ENCODE measurements at regions not wholly inside any gene's neighbourhood (a gene's known extent, or its start where the extent isn't known, plus 50 kb on each side); places are given as distances from the start of the nearest gene placed in this dataset.

DNA sequence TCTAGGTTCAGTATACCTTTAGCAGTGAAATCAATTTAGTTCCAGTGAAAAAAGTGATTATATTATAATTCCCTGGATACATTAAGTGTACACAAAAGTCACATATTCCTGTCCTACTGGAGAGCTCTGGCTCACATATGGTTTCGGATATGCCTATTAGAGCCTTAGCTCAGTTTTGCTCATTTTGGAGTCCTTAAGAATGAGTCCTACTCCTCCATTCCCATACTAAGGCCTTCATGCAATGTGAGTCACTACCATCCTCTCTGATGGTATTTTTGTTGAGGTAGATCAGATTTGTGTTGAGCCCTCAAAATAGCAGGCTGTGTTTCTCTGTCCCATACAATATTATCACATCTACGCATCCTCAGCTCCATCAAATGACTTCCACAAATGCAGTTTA is 294.2 kb upstream of the COL8A1 start:
- ATAC-seq: no peak
- TF ChIP-seq ZNF70 (CRISPR knock-in tag; IDR thresholded peaks at IDR 0.05): no peak
- TF ChIP-seq ZFP30 (CRISPR knock-in tag; IDR thresholded peaks at IDR 0.05): no peak
- TF ChIP-seq BACH2 (CRISPR knock-in tag; IDR thresholded peaks at IDR 0.05; ENCODE audit: borderline replicate concordance): no peak
- no peak for TF ChIP-seq ARNTL (CRISPR knock-in tag; IDR thresholded peaks at IDR 0.05; ENCODE audit: borderline replicate concordance, low read depth)
- no peak for TF ChIP-seq PPARA (CRISPR knock-in tag; IDR thresholded peaks at IDR 0.05; ENCODE audit: borderline replicate concordance)
- TF ChIP-seq, protein P1, sequence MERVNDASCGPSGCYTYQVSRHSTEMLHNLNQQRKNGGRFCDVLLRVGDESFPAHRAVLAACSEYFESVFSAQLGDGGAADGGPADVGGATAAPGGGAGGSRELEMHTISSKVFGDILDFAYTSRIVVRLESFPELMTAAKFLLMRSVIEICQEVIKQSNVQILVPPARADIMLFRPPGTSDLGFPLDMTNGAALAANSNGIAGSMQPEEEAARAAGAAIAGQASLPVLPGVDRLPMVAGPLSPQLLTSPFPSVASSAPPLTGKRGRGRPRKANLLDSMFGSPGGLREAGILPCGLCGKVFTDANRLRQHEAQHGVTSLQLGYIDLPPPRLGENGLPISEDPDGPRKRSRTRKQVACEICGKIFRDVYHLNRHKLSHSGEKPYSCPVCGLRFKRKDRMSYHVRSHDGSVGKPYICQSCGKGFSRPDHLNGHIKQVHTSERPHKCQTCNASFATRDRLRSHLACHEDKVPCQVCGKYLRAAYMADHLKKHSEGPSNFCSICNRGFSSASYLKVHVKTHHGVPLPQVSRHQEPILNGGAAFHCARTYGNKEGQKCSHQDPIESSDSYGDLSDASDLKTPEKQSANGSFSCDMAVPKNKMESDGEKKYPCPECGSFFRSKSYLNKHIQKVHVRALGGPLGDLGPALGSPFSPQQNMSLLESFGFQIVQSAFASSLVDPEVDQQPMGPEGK (CRISPR knock-in tag; IDR thresholded peaks at IDR 0.05; ENCODE audit: borderline replicate concordance): no peak
- TF ChIP-seq ESRRG (CRISPR knock-in tag; IDR thresholded peaks at IDR 0.05): no peak
- no peak for TF ChIP-seq SNAI2 (CRISPR knock-in tag; IDR thresholded peaks at IDR 0.05)
- TF ChIP-seq, protein P2, sequence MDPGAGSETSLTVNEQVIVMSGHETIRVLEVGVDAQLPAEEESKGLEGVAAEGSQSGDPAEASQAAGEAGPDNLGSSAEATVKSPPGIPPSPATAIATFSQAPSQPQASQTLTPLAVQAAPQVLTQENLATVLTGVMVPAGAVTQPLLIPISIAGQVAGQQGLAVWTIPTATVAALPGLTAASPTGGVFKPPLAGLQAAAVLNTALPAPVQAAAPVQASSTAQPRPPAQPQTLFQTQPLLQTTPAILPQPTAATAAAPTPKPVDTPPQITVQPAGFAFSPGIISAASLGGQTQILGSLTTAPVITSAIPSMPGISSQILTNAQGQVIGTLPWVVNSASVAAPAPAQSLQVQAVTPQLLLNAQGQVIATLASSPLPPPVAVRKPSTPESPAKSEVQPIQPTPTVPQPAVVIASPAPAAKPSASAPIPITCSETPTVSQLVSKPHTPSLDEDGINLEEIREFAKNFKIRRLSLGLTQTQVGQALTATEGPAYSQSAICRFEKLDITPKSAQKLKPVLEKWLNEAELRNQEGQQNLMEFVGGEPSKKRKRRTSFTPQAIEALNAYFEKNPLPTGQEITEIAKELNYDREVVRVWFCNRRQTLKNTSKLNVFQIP (CRISPR knock-in tag; IDR thresholded peaks at IDR 0.05; ENCODE audit: borderline replicate concordance, low read depth): no peak
- TF ChIP-seq ZNF8 (CRISPR knock-in tag; IDR thresholded peaks at IDR 0.05): no peak
- no peak for TF ChIP-seq OSR1 (CRISPR knock-in tag; IDR thresholded peaks at IDR 0.05)
- TF ChIP-seq, protein P3, sequence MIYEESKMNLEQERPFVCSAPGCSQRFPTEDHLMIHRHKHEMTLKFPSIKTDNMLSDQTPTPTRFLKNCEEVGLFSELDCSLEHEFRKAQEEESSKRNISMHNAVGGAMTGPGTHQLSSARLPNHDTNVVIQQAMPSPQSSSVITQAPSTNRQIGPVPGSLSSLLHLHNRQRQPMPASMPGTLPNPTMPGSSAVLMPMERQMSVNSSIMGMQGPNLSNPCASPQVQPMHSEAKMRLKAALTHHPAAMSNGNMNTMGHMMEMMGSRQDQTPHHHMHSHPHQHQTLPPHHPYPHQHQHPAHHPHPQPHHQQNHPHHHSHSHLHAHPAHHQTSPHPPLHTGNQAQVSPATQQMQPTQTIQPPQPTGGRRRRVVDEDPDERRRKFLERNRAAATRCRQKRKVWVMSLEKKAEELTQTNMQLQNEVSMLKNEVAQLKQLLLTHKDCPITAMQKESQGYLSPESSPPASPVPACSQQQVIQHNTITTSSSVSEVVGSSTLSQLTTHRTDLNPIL (CRISPR knock-in tag; IDR thresholded peaks at IDR 0.05; ENCODE audit: low read depth): no peak
- TF ChIP-seq TCF4 (CRISPR knock-in tag; IDR thresholded peaks at IDR 0.05; ENCODE audit: borderline replicate concordance): no peak
- no peak for TF ChIP-seq TOX (CRISPR knock-in tag; IDR thresholded peaks at IDR 0.05; ENCODE audit: borderline replicate concordance)
- TF ChIP-seq CSDC2 (CRISPR knock-in tag; IDR thresholded peaks at IDR 0.05): no peak
- TF ChIP-seq, protein P4, sequence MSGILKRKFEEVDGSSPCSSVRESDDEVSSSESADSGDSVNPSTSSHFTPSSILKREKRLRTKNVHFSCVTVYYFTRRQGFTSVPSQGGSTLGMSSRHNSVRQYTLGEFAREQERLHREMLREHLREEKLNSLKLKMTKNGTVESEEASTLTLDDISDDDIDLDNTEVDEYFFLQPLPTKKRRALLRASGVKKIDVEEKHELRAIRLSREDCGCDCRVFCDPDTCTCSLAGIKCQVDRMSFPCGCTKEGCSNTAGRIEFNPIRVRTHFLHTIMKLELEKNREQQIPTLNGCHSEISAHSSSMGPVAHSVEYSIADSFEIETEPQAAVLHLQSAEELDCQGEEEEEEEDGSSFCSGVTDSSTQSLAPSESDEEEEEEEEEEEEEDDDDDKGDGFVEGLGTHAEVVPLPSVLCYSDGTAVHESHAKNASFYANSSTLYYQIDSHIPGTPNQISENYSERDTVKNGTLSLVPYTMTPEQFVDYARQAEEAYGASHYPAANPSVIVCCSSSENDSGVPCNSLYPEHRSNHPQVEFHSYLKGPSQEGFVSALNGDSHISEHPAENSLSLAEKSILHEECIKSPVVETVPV (CRISPR knock-in tag; IDR thresholded peaks at IDR 0.05): no peak
- TF ChIP-seq ZFP3 (CRISPR knock-in tag; IDR thresholded peaks at IDR 0.05): no peak

DNA sequence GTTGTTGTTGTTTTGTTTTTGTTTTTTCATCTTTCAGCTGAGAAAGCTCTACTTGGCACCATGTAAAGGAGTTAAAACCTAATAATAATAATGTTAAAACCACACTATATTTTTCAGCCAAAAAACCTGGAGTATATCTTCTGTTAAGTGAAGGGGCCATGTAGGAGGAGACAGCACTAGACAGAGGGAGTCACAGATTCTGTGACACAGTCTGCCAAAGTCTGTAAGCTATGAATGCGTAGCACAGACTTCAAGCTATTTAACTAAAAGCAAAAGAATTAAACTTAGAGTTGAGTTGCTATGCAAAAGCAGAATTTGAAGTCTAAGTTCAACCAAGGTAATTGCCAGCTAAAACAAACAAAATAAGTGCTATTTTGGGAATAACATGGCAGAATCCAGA is 296.0 kb upstream of the COL8A1 start:
- ATAC-seq: no peak
- TF ChIP-seq GLIS3 (CRISPR knock-in tag; IDR thresholded peaks at IDR 0.05): no peak
- TF ChIP-seq TCF4 (CRISPR knock-in tag; IDR thresholded peaks at IDR 0.05; ENCODE audit: borderline replicate concordance): no peak
- no peak for TF ChIP-seq PPARA (CRISPR knock-in tag; IDR thresholded peaks at IDR 0.05; ENCODE audit: borderline replicate concordance)
- TF ChIP-seq, protein P1 (CRISPR knock-in tag; IDR thresholded peaks at IDR 0.05; ENCODE audit: borderline replicate concordance): no peak
- TF ChIP-seq ZFP30 (CRISPR knock-in tag; IDR thresholded peaks at IDR 0.05): no peak
- no peak for TF ChIP-seq ISL1 (CRISPR knock-in tag; IDR thresholded peaks at IDR 0.05)
- TF ChIP-seq ZNF565 (CRISPR knock-in tag; conservative IDR thresholded peaks at IDR 0.05; ENCODE audit: low read depth): no peak
- no peak for TF ChIP-seq ESRRG (CRISPR knock-in tag; IDR thresholded peaks at IDR 0.05)
- TF ChIP-seq, protein P2 (CRISPR knock-in tag; IDR thresholded peaks at IDR 0.05; ENCODE audit: borderline replicate concordance, low read depth): no peak
- no peak for TF ChIP-seq BACH2 (CRISPR knock-in tag; IDR thresholded peaks at IDR 0.05; ENCODE audit: borderline replicate concordance)
- TF ChIP-seq TOX (CRISPR knock-in tag; IDR thresholded peaks at IDR 0.05; ENCODE audit: borderline replicate concordance): no peak
- TF ChIP-seq, protein P4 (CRISPR knock-in tag; IDR thresholded peaks at IDR 0.05): no peak
- TF ChIP-seq, protein P3 (CRISPR knock-in tag; IDR thresholded peaks at IDR 0.05; ENCODE audit: low read depth): no peak
- TF ChIP-seq SNAI2 (CRISPR knock-in tag; IDR thresholded peaks at IDR 0.05): no peak
- TF ChIP-seq, protein P5, sequence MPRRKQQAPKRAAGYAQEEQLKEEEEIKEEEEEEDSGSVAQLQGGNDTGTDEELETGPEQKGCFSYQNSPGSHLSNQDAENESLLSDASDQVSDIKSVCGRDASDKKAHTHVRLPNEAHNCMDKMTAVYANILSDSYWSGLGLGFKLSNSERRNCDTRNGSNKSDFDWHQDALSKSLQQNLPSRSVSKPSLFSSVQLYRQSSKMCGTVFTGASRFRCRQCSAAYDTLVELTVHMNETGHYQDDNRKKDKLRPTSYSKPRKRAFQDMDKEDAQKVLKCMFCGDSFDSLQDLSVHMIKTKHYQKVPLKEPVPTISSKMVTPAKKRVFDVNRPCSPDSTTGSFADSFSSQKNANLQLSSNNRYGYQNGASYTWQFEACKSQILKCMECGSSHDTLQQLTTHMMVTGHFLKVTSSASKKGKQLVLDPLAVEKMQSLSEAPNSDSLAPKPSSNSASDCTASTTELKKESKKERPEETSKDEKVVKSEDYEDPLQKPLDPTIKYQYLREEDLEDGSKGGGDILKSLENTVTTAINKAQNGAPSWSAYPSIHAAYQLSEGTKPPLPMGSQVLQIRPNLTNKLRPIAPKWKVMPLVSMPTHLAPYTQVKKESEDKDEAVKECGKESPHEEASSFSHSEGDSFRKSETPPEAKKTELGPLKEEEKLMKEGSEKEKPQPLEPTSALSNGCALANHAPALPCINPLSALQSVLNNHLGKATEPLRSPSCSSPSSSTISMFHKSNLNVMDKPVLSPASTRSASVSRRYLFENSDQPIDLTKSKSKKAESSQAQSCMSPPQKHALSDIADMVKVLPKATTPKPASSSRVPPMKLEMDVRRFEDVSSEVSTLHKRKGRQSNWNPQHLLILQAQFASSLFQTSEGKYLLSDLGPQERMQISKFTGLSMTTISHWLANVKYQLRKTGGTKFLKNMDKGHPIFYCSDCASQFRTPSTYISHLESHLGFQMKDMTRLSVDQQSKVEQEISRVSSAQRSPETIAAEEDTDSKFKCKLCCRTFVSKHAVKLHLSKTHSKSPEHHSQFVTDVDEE (CRISPR knock-in tag; IDR thresholded peaks at IDR 0.05): no peak
- no peak for TF ChIP-seq ZC3H10 (CRISPR knock-in tag; IDR thresholded peaks at IDR 0.05)

Measured in SK-N-SH treated with all-trans-retinoic acid at 6 μM for 48 hours (cell line).